HG02759 (cell line): ENCODE measurements at regions not wholly inside any gene's neighbourhood (a gene's known extent, or its start where the extent isn't known, plus 50 kb on each side); places are given as distances from the start of the nearest gene placed in this dataset.
"Not testable (repeated sequence)": the region's sequence is repeated elsewhere in the genome, so short reads cannot be mapped to it uniquely, and the experiment has no call there.

ENCODE experiments used
- ATAC-seq: cut with Tn5 transposase; IDR thresholded peaks from one replicate; pipeline ENCODE4 v1.9.1; 2021; ENCODE audit warnings: mild to moderate bottlenecking, moderate library complexity; ENCODE audit not compliant: unreplicated experiment

GRCh38 chrX:10944136-10944885 is 166.8 kb upstream of the HCCS start:
- no peak for ATAC-seq

GRCh38 chrX:10945498-10945897 is 165.6 kb upstream of the HCCS start:
- ATAC-seq: no peak

GRCh38 chrX:10949541-10949940 is 161.6 kb upstream of the HCCS start:
- no peak for ATAC-seq

GRCh38 chrX:10952619-10953018 is 158.5 kb upstream of the HCCS start:
- ATAC-seq: no peak

- ATAC-seq: no peak
Measured at GRCh38 chrX:10965174-10965798, 145.8 kb upstream of the HCCS start.

GRCh38 chrX:10966057-10966456 is 145.1 kb upstream of the HCCS start:
- no peak for ATAC-seq

GRCh38 chrX:10971176-10971575 is 140.0 kb upstream of the HCCS start:
- ATAC-seq: no peak

GRCh38 chrX:10971759-10972158 is 139.4 kb upstream of the HCCS start:
- ATAC-seq: no peak

- no peak for ATAC-seq
Measured at GRCh38 chrX:10972706-10973105, 138.4 kb upstream of the HCCS start.

GRCh38 chrX:10974920-10975319 is 136.2 kb upstream of the HCCS start:
- ATAC-seq: no peak

- ATAC-seq: no peak
Measured at GRCh38 chrX:10979956-10980355, 131.2 kb upstream of the HCCS start.

GRCh38 chrX:10981506-10981905 is 129.6 kb upstream of the HCCS start:
- no peak for ATAC-seq

GRCh38 chrX:10983526-10983925 is 127.6 kb upstream of the HCCS start:
- ATAC-seq: no peak

GRCh38 chrX:10984213-10984612 is 126.9 kb upstream of the HCCS start:
- ATAC-seq: no peak

- no peak for ATAC-seq
Measured at GRCh38 chrX:10986616-10987015, 124.5 kb upstream of the HCCS start.

GRCh38 chrX:10988653-10989052 is 122.5 kb upstream of the HCCS start:
- ATAC-seq: no peak

- ATAC-seq: no peak
Measured at GRCh38 chrX:10989386-10989785, 121.7 kb upstream of the HCCS start.

- no peak for ATAC-seq
Measured at GRCh38 chrX:10990418-10990817, 120.7 kb upstream of the HCCS start.

GRCh38 chrX:10990976-10991375 is 120.2 kb upstream of the HCCS start:
- ATAC-seq: no peak

- no peak for ATAC-seq
Measured at GRCh38 chrX:10992110-10992509, 119.0 kb upstream of the HCCS start.

- ATAC-seq: not testable (repeated sequence)
Measured at GRCh38 chrX:11007076-11007475, 104.1 kb upstream of the HCCS start.

GRCh38 chrX:11010476-11010875 is 100.7 kb upstream of the HCCS start:
- ATAC-seq: no peak

GRCh38 chrX:11016728-11017127 is 94.4 kb upstream of the HCCS start:
- ATAC-seq: no peak
